ENCODE measurements at regions not wholly inside any gene's neighbourhood (a gene's known extent, or its start where the extent isn't known, plus 50 kb on each side); places are given as distances from the start of the nearest gene placed in this dataset.

DNA sequence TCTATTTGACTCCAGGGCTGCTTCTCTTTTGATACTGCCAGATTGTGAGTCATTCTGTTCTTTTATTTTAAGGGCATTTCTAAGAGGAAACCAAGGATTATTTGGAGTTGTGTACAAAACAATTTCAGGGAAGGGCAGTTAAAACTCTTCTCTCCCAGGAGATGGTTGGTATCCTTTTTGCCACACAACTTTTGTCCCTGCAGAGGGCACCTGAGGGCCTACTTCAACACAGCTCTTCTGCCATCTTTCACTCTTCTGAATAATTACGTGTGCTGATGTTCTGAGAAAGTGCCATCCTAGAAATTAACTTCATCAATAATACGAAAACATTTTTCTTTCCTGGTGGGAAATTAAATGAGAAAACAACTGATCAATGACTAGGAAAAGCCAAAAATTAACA, 75.7 kb upstream of the GADL1 start:
- TF ChIP-seq POLR2A (IDR thresholded peaks at IDR 0.05): no peak
- TF ChIP-seq, protein P1, sequence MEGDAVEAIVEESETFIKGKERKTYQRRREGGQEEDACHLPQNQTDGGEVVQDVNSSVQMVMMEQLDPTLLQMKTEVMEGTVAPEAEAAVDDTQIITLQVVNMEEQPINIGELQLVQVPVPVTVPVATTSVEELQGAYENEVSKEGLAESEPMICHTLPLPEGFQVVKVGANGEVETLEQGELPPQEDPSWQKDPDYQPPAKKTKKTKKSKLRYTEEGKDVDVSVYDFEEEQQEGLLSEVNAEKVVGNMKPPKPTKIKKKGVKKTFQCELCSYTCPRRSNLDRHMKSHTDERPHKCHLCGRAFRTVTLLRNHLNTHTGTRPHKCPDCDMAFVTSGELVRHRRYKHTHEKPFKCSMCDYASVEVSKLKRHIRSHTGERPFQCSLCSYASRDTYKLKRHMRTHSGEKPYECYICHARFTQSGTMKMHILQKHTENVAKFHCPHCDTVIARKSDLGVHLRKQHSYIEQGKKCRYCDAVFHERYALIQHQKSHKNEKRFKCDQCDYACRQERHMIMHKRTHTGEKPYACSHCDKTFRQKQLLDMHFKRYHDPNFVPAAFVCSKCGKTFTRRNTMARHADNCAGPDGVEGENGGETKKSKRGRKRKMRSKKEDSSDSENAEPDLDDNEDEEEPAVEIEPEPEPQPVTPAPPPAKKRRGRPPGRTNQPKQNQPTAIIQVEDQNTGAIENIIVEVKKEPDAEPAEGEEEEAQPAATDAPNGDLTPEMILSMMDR (IDR thresholded peaks at IDR 0.05): no peak
- no peak for TF ChIP-seq POLR2AphosphoS5 (IDR thresholded peaks at IDR 0.05)
- TF ChIP-seq EP300 (IDR thresholded peaks at IDR 0.05): no peak
